Astrocyte (in vitro differentiated cells and primary cell): ENCODE measurements at regions not wholly inside any gene's neighbourhood (a gene's known extent, or its start where the extent isn't known, plus 50 kb on each side); places are given as distances from the start of the nearest gene placed in this dataset.

Source experiments
- CTCF ChIP-seq: IDR thresholded peaks from 2 replicates; pipeline ENCODE4 v1.5.1; 2011; ENCODE audit warnings: low read depth, mild to moderate bottlenecking, inconsistent platforms, low read length, moderate library complexity; ENCODE audit not compliant: insufficient read depth
- EZH2 ChIP-seq: IDR thresholded peaks from 2 replicates; pipeline ENCODE4 v1.6.1; 2012; ENCODE audit warnings: mild to moderate bottlenecking, low read length, inconsistent platforms; ENCODE audit not compliant: insufficient read depth

- no peak for TF ChIP-seq CTCF
- no peak for TF ChIP-seq EZH2
Observed at GRCh38 chr16:80056324-80056723, 455.8 kb upstream of the MAF start.
